Dedifferentiated amniotic fluid mesenchymal stem cell (primary cell): ENCODE measurements at regions not wholly inside any gene's neighbourhood (a gene's known extent, or its start where the extent isn't known, plus 50 kb on each side); places are given as distances from the start of the nearest gene placed in this dataset.
"Not testable (repeated sequence)": the region's sequence is repeated elsewhere in the genome, so short reads cannot be mapped to it uniquely, and the experiment has no call there.

Source experiments
- DNase-seq: peaks from one replicate; pipeline ENCODE4 v3.0.0-alpha.2; 2016; ENCODE audit errors: extremely low spot score

DNA sequence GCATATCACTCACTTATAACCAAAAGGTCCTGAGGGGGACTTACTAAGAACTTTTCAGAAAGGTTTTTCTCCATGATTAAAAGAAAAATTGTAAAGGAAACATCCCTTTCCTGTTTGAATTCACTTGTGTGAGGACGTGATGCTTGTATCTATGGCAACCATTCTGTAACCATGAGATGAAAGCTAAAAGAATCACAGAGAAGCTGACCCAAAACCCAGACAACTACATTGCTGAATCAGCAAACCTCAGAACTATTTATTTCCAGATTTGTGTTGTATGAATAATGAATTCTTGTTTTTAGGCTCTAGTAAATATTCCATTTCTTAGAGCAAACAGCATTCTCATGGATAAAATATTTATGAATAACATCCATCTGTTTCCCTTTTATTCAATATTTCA is 91.2 kb downstream of the RCHY1 start:
- no peak for DNase-seq

- DNase-seq, result no peak
These were observed 101.5 kb downstream of the RCHY1 start for GRCh38 chr4:75412746-75413145.

DNA sequence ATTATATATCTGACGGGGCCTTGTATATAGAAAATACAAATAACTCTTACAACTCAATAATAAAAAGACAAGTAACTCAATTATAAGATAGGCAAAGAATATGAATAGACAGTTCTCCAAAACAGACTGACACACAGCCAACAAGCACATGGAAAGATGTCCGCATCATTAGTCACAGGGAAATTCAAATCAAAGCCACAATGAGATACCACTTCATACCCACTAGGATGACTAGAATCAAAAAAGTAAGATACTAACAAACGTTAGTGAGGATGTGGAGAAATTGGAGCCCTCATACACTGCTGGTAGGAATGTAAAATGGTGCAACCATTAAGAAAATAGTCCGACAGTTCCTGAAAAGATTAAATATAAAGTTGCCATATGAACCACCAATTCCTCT is 115.7 kb downstream of the RCHY1 start:
- no peak for DNase-seq

GRCh38 chr4:75391489-75392166 is 122.6 kb downstream of the RCHY1 start:
- no peak for DNase-seq

DNA sequence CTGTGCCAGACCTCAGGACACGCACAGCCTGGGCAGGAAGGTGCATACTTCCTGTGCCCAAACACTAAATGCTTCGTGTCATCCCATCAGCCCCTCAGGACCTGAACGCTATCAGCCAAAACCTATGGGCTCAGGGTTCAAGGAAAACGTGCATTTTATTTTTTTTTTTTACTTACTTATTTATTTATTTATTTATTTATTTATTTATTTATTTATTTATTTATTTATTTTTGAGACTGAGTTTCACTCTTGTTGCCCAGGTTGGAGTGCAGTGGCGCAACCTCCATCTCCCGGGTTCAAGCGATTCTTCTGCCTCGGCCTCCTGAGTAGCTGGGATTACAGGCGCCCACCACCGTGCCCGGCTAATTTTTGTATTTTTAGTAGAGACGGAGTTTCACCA is 127.8 kb downstream of the RCHY1 start:
- not testable (repeated sequence) for DNase-seq

- no peak for DNase-seq
These were observed 129.1 kb downstream of the RCHY1 start for GRCh38 chr4:75385106-75385505.

GRCh38 chr4:75376543-75376942 is 137.7 kb downstream of the RCHY1 start:
- DNase-seq, result no peak

- DNase-seq, result no peak
These were observed 142.3 kb downstream of the RCHY1 start for GRCh38 chr4:75371915-75372314.

GRCh38 chr4:75370576-75370975 is 143.6 kb downstream of the RCHY1 start:
- DNase-seq, result no peak

DNA sequence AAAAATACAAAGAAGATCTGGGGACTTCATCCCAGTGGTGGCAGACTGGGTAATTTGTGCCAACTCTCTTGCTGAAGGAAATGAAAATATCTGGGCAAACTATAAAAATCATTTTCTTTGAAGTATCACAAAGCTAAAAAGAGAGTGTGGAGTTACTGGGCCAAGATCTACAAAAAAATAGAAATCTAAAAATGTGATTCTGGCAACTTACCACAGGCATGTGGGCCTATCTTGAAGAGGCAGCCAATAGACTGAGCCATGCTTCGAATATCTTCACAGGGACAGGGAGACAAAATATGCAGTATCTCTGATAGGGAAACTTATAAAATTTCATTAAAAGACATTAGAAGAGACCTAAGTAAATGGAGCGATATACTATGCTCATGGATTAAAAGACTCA is 168.8 kb downstream of the RCHY1 start:
- DNase-seq, result no peak

GRCh38 chr4:75344915-75345314 is 169.3 kb downstream of the RCHY1 start:
- DNase-seq, result peak; percentile 68

- DNase-seq, result no peak
These were observed 170.9 kb downstream of the RCHY1 start for GRCh38 chr4:75343333-75343732.

- DNase-seq, result no peak
These were observed 173.6 kb downstream of the RCHY1 start for GRCh38 chr4:75340561-75340960.

DNA sequence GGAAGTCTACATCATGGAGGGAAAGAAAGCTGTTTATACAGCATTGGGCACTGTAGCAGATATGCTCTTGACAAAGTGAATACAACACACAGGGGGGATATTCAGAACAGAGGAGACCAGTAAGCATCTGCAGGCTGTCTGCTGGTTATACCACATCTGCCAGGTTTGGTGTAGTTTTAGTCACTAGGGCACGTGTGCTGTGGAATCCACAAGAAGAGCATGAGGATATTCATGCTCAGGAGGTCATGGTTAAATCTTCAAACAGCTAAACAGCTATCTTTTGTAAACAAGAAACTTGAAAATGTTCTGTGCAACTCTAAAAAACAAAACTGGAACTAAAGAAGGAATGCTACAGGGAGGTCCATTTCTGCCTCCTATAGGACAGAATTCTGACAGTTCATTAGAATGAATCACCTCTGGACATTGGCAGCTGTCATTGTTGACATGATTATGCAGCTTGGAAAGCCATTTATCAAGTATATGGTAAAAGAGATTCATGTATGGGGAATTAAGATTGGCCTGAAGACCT is 175.8 kb downstream of the RCHY1 start:
- no peak for DNase-seq

DNA sequence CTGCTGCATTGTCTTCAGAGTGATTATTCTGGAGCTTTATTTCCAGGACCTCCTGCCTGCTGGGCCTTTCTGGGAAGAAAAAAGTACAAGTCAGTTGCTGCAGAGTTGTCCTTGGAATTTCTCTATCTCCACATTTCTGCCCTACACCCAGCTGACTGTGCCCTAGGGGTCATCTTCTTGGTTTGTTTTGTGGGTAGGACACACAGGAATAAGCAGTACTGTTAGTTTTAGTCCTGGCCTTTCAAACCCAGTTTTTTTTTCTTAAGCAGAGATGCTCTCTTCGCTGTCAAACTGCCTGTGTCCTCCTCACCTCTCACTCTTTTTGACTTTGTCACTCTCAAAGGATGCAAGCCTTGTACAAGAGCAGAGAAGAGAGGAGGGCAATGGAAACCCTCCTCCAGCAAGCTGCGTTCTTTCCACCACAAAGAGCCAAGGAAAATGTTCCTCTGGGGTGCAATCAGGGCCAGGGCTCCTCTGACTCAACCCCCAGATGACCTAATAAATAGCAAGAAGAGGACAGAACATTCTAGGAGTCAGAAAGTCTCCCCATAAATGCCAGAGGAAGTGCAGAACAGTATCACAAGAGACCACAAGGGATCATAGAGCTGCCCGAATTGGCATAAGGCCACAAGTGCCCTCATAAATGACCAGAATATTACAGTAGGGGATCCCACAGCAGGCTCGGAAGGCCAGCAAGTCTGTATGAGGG is 186.2 kb downstream of the RCHY1 start:
- no peak for DNase-seq

DNA sequence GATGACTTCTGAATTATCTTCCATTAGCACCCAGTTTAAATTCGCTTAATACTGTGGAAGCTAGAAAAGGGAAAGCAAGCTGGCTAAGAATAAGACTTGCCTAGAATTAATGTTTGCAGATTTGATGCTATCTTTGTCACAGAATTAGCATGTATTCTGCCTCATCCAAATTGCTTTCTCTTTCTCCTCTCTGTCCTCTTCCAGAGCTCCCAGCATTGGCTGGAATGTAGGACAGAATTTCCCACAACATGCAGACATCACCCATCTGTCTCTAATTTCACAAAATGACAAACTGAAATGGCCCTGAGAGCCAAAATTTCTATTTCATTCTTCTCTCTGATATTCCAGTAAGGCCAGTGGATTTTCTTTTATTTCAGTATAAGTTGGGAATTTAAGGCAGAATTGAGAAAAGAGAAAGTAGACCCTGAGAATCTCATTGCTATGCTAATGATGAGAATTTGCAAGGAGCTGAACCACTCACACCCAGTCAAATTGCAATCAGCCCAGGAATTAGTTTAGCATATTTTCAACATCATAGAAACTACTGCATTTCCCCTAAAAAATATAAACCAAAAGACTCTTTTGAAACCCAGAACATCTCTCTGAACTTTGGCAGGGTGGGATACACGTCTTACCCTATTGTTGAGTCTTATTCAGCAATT is 188.8 kb downstream of the RCHY1 start:
- no peak for DNase-seq

DNA sequence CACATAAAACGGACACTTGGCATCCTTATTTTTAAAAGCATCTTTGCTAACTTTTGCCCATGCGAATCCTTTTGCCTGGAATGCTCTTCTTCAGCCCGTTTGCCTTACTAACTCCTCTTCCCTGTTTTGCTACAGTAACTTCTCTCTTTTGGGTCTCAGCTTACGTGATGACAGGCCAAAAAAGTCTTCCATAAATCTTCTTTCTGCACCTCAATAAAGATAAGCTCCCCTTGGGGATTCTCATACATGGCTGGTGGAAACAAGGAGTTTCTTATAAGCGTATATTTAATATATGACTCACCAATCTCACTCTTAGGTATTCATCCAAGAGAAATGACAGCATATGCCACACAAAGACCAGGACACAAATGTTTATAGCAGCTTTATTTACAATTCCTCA is 192.7 kb downstream of the RCHY1 start:
- no peak for DNase-seq

- DNase-seq, result not testable (repeated sequence)
These were observed 196.6 kb downstream of the RCHY1 start for GRCh38 chr4:75317641-75318040.

DNA sequence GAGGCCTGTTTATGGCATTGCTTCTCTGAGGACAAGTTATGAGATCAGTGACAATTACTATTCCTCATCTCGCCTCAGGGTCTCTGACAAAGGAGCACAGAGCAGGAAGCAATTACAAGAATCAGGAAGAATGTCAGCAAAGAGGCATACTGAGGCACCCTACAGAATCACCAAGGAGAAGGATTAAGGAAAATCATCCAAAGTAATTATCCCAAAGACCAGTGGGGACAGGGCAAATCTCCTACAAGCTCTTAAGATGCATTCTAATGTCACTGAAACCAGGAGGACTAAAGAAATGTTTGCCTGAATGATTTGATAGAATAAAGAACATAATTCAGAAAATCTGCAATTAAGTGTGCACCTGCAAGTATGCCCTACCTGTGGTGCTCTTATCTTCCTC is 206.2 kb downstream of the RCHY1 start:
- DNase-seq, result no peak

DNA sequence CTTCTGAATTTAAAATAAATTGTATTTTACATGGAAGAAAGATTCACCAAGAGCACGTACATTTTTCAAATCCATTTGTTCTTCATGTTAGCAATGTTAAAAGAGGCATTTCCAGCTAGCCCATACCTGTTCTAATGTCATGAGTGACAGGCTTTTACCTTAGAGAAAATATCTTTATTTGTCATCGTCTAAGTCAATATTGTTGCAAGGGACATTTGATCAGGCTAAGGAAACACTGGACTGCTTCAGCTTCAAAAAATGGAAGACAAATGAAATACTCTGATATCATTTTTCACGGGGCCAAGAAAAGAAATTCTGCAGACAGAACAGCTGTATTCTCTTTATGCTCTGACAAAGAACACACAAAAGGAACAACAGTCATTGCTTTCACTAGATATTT is 207.7 kb downstream of the RCHY1 start:
- no peak for DNase-seq

DNA sequence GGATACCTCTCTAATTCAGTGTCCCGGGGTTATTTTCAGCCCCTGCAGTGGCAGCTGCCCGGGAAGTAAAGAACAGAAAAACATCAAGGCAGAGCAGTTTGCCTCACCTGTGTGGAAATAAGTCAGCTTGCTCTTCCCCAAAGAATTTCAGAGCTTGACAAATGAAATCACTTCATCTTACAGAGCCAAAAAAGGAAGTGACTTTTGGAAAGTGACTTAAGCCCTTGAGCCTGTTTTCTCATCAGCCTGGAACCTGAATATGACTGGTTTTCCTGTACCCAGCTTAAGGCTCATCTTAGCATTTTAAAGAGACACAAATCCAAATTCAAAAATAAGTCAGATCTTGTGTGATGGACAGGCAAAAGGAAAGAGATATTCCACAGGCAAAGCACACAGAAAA is 211.6 kb downstream of the RCHY1 start:
- no peak for DNase-seq

- no peak for DNase-seq
These were observed 224.2 kb downstream of the RCHY1 start for GRCh38 chr4:75289914-75290582.
